SK-N-SH treated with all-trans-retinoic acid at 6 μM for 48 hours (cell line): ENCODE measurements at regions not wholly inside any gene's neighbourhood (a gene's known extent, or its start where the extent isn't known, plus 50 kb on each side); places are given as distances from the start of the nearest gene placed in this dataset.

Source experiments
- ARNTL ChIP-seq: fragments of 450-650 bp; formaldehyde crosslinking; IDR thresholded peaks from 2 replicates; pipeline ENCODE4 v1.5.0; 2020; ENCODE audit warnings: low read depth, mild to moderate bottlenecking, moderate library complexity, borderline replicate concordance
- GLIS3 ChIP-seq: fragments of 250-450 bp; sonication (Bioruptor Pico); IDR thresholded peaks from 2 replicates; pipeline ENCODE4 v1.5.0; 2020; ENCODE audit warnings: mild to moderate bottlenecking, moderate library complexity
- ISL1 ChIP-seq: fragments of 250-450 bp; sonication (Bioruptor Pico); IDR thresholded peaks from 2 replicates; pipeline ENCODE4 v2.1.2; 2022; ENCODE audit warnings: mild to moderate bottlenecking, moderate library complexity
- RARB ChIP-seq: fragments of 250-450 bp; sonication (Bioruptor Pico); IDR thresholded peaks from 2 replicates; pipeline ENCODE4 v1.8.0; 2021; ENCODE audit warnings: mild to moderate bottlenecking, moderate library complexity
- TCF4 ChIP-seq: fragments of 250-450 bp; sonication (Bioruptor Pico); IDR thresholded peaks from 2 replicates; pipeline ENCODE4 v1.8.0; 2021; ENCODE audit warnings: mild to moderate bottlenecking, moderate library complexity, borderline replicate concordance
- ZFP3 ChIP-seq: fragments of 250-450 bp; sonication (Bioruptor Pico); IDR thresholded peaks from 2 replicates; pipeline ENCODE4 v1.5.0; 2020; ENCODE audit warnings: mild to moderate bottlenecking, moderate library complexity
- ZNF70 ChIP-seq: fragments of 450-650 bp; formaldehyde crosslinking; IDR thresholded peaks from 2 replicates; pipeline ENCODE4 v1.5.0; 2020; ENCODE audit warnings: mild to moderate bottlenecking, moderate library complexity
- TF ChIP-seq, protein P1 (sequence below): fragments of 250-450 bp; sonication (Bioruptor Pico); IDR thresholded peaks from 2 replicates; pipeline ENCODE4 v1.8.0; 2020; ENCODE audit warnings: mild to moderate bottlenecking, moderate library complexity, borderline replicate concordance
- TF ChIP-seq, protein P2 (sequence below): fragments of 250-450 bp; sonication (Bioruptor Pico); IDR thresholded peaks from 2 replicates; pipeline ENCODE4 v1.5.1; 2020; ENCODE audit warnings: low read depth, mild to moderate bottlenecking, moderate library complexity
- TF ChIP-seq, protein P3 (sequence below): fragments of 250-450 bp; sonication (Bioruptor Pico); IDR thresholded peaks from 2 replicates; pipeline ENCODE4 v1.5.0; 2020; ENCODE audit warnings: mild to moderate bottlenecking, moderate library complexity

DNA sequence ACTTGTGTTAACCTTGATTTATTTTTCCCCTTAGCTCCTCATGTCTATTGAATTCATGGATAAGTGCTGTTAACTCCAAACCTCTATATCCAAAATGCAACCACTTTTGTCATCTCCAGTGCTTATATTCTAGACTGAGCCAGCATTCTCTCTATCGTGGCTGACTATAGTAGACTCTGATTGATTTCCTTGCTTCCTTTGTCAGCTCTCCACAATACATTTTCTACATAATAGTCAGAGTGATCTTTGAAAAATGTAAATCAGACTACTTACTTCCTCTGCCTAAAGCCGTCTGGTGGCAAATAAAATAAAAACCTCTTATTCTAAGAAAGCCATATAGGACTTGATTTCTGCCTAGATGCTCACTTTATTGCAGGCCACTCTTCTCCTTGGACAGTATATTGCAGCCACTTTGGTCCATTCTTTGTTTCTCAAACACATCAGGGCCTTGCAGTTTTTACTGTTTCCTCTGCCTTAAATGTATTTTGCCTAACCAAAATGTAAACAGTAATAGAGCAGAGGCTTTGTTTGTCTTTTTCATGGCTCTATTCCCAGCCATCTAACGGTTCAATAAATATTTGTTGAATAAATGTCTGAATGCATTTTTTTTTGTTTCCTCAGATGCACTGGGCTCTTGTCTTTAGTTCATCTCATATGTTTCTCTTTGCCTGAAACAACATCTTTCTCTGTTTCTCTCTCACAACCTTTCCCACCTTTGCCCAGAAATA lies 243.6 kb upstream of the CSNK1A1L start:
- no peak for TF ChIP-seq ARNTL (CRISPR knock-in tag)
- TF ChIP-seq TCF4 = no peak
- TF ChIP-seq, protein P1, sequence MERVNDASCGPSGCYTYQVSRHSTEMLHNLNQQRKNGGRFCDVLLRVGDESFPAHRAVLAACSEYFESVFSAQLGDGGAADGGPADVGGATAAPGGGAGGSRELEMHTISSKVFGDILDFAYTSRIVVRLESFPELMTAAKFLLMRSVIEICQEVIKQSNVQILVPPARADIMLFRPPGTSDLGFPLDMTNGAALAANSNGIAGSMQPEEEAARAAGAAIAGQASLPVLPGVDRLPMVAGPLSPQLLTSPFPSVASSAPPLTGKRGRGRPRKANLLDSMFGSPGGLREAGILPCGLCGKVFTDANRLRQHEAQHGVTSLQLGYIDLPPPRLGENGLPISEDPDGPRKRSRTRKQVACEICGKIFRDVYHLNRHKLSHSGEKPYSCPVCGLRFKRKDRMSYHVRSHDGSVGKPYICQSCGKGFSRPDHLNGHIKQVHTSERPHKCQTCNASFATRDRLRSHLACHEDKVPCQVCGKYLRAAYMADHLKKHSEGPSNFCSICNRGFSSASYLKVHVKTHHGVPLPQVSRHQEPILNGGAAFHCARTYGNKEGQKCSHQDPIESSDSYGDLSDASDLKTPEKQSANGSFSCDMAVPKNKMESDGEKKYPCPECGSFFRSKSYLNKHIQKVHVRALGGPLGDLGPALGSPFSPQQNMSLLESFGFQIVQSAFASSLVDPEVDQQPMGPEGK (CRISPR knock-in tag) = no peak
- no peak for TF ChIP-seq GLIS3
- TF ChIP-seq, protein P2, sequence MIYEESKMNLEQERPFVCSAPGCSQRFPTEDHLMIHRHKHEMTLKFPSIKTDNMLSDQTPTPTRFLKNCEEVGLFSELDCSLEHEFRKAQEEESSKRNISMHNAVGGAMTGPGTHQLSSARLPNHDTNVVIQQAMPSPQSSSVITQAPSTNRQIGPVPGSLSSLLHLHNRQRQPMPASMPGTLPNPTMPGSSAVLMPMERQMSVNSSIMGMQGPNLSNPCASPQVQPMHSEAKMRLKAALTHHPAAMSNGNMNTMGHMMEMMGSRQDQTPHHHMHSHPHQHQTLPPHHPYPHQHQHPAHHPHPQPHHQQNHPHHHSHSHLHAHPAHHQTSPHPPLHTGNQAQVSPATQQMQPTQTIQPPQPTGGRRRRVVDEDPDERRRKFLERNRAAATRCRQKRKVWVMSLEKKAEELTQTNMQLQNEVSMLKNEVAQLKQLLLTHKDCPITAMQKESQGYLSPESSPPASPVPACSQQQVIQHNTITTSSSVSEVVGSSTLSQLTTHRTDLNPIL (CRISPR knock-in tag) = no peak
- no peak for TF ChIP-seq RARB (CRISPR knock-in tag)
- TF ChIP-seq ZNF70 (CRISPR knock-in tag) = no peak
- TF ChIP-seq, protein P3, sequence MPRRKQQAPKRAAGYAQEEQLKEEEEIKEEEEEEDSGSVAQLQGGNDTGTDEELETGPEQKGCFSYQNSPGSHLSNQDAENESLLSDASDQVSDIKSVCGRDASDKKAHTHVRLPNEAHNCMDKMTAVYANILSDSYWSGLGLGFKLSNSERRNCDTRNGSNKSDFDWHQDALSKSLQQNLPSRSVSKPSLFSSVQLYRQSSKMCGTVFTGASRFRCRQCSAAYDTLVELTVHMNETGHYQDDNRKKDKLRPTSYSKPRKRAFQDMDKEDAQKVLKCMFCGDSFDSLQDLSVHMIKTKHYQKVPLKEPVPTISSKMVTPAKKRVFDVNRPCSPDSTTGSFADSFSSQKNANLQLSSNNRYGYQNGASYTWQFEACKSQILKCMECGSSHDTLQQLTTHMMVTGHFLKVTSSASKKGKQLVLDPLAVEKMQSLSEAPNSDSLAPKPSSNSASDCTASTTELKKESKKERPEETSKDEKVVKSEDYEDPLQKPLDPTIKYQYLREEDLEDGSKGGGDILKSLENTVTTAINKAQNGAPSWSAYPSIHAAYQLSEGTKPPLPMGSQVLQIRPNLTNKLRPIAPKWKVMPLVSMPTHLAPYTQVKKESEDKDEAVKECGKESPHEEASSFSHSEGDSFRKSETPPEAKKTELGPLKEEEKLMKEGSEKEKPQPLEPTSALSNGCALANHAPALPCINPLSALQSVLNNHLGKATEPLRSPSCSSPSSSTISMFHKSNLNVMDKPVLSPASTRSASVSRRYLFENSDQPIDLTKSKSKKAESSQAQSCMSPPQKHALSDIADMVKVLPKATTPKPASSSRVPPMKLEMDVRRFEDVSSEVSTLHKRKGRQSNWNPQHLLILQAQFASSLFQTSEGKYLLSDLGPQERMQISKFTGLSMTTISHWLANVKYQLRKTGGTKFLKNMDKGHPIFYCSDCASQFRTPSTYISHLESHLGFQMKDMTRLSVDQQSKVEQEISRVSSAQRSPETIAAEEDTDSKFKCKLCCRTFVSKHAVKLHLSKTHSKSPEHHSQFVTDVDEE (CRISPR knock-in tag) = no peak
- TF ChIP-seq ZFP3 (CRISPR knock-in tag) = no peak
- no peak for TF ChIP-seq ISL1 (CRISPR knock-in tag)
